K562 (cell line): ENCODE measurements at regions not wholly inside any gene's neighbourhood (a gene's known extent, or its start where the extent isn't known, plus 50 kb on each side); places are given as distances from the start of the nearest gene placed in this dataset.

Experiments used
- ATAC-seq: fragments of 200-7000 bp; cut with Tn5 transposase; 3 replicates; pipeline ENCODE4 v1.9.1; 2020; ENCODE audit warnings: moderate library complexity
- BruUV-seq: library from RNA; stranded (reverse); fragments of 400-500 nt; replicated peaks from 2 replicates; lab custom pipeline; 2021; lab: Mats Ljungman, UMichigan
- CTCF ChIA-PET: fragments of 300-600 bp; formaldehyde crosslinking; extraction: SDS; loops from one replicate; lab custom pipeline; 2021; ENCODE audit warnings: low intra/inter-chr PET ratio; lab: Yijun Ruan, JAX
- POLR2A ChIA-PET: fragments of 300-600, 350-650 bp; sonication (Branson Sonifier 250); formaldehyde crosslinking; extraction: SDS; loops from one replicate; lab custom pipeline; 2021; ENCODE audit warnings: antibody characterized with exemption, inconsistent platforms; lab: Yijun Ruan, JAX
- DNase-seq, 4 experiments: peaks; one replicate each; pipeline versions ENCODE4 v3.0.0 to v3.0.0-alpha.2; 2011 to 2018; ENCODE audit warnings: low spot score in 3 of 4, mixed read lengths in 3 of 4; ENCODE audit errors: extremely low read depth in 1 of 4
- FAIRE-seq: peaks from 2 replicates; lab custom pipeline; 2011; peaks lifted over from hg19 to GRCh38; lab: Jason Lieb, UNC
- H2AFZ ChIP-seq: 2 replicates; pipeline ENCODE4 v1.6.0; 2011; ENCODE audit warnings: low read depth, low read length, control low read depth, inconsistent platforms
- H3K27ac ChIP-seq: fragments of 200-600 bp; 3 replicates; pipeline ENCODE4 v1.8.0; 2011; ENCODE audit warnings: low read depth, mild to moderate bottlenecking, control low read depth, inconsistent platforms, low read length, moderate library complexity, mixed read lengths; ENCODE audit errors: extremely low read depth
- H3K27me3 ChIP-seq, 2 experiments: fragments of 300-600 bp in 1 of 2; 2 replicates in 1 of 2; 3 replicates in 1 of 2; pipeline versions ENCODE4 v1.6.0 to v1.8.0; 2011; ENCODE audit warnings: inconsistent platforms in 2 of 2, low read length in 2 of 2, mild to moderate bottlenecking in 1 of 2, mixed read lengths in 1 of 2, moderate library complexity in 1 of 2; ENCODE audit not compliant: control insufficient read depth in 2 of 2, insufficient read depth in 2 of 2
- H3K36me3 ChIP-seq: fragments of 300-600 bp; 3 replicates; pipeline ENCODE4 v1.8.0; 2011; ENCODE audit warnings: mild to moderate bottlenecking, low read length, inconsistent platforms; ENCODE audit not compliant: control insufficient read depth, insufficient read depth
- H3K4me1 ChIP-seq, 2 experiments: fragments of 200-600 bp in 1 of 2; replicated peaks in 1 of 2; 2 replicates in 1 of 2; 3 replicates in 1 of 2; pipeline versions ENCODE4 v1.5.1 to v1.8.0; 2011; ENCODE audit warnings: inconsistent platforms in 2 of 2, low read length in 2 of 2, mild to moderate bottlenecking in 1 of 2, mixed read lengths in 1 of 2, moderate library complexity in 1 of 2; ENCODE audit not compliant: control insufficient read depth in 2 of 2, insufficient read depth in 2 of 2
- H3K4me2 ChIP-seq: 2 replicates; pipeline ENCODE4 v1.6.1; 2011; ENCODE audit warnings: low read length, control low read depth, inconsistent platforms, mixed read lengths; ENCODE audit not compliant: insufficient read depth
- H3K4me3 ChIP-seq: fragments of 200-600 bp; sonication (generic), shearing (Covaris generic); 2 replicates; pipeline ENCODE4 v1.5.1; 2016; ENCODE audit warnings: control low read depth, inconsistent platforms
- H3K79me2 ChIP-seq: fragments of 200-600 bp; 3 replicates; pipeline ENCODE4 v1.8.0; 2011; ENCODE audit warnings: low read length, inconsistent platforms; ENCODE audit not compliant: control insufficient read depth, insufficient read depth
- H3K9ac ChIP-seq, 2 experiments: 2 replicates each; pipeline versions ENCODE4 v1.6.0 to v1.6.1; 2011; ENCODE audit warnings: low read depth in 2 of 2, low read length in 2 of 2, control low read depth in 1 of 2, inconsistent platforms in 1 of 2, mild to moderate bottlenecking in 1 of 2, mixed read lengths in 1 of 2; ENCODE audit not compliant: insufficient read depth in 1 of 2
- H3K9me1 ChIP-seq: one replicate; pipeline ENCODE4 v1.6.0; 2011; ENCODE audit warnings: inconsistent platforms, mild to moderate bottlenecking, low read length, moderate library complexity; ENCODE audit not compliant: control insufficient read depth, insufficient read depth
- H3K9me3 ChIP-seq: replicated peaks from 2 replicates; pipeline ENCODE4 v1.5.1; 2011; ENCODE audit warnings: low read depth, low read length, inconsistent platforms; ENCODE audit not compliant: control insufficient read depth, insufficient read depth
- H4K20me1 ChIP-seq: replicated peaks from 2 replicates; pipeline ENCODE4 v1.6.1; 2011; ENCODE audit warnings: low read length, inconsistent platforms, mixed read lengths; ENCODE audit not compliant: control insufficient read depth, insufficient read depth
- MEIS2 ChIP-seq: fragments of 450-650 bp; IDR thresholded peaks from 2 replicates; pipeline ENCODE4 v1.6.1; 2014; ENCODE audit warnings: mild to moderate bottlenecking; ENCODE audit not compliant: partially characterized antibody
- THRAP3 ChIP-seq: fragments of 450-650 bp; IDR thresholded peaks from 2 replicates; pipeline ENCODE4 v1.6.1; 2016; ENCODE audit warnings: mild to moderate bottlenecking, inconsistent platforms, borderline replicate concordance
- WGBS: fragments of 100-300 bp; shearing (Covaris generic); methylation state at CpG from one replicate; pipeline ENCODE4 v1.1.6; 2016; ENCODE audit warnings: low coverage, mixed read lengths; ENCODE audit not compliant: insufficient coverage; ENCODE audit errors: missing lambda C conversion rate; 5-methylcytosine and 5-hydroxymethylcytosine counted together
- in situ Hi-C: fragments of 300-500 bp; cut with MboI; formaldehyde crosslinking; loops from 4 replicates; pipeline ENCODE4 v1.15.0; 2018; ENCODE audit warnings: inconsistent platforms, mixed read lengths
- intact Hi-C: fragments of 100-400 bp; cut with micrococcal nuclease; formaldehyde crosslinking; loops from 2 replicates; pipeline ENCODE4 v1.14.2; 2022
- TF ChIP-seq, protein P1 (sequence below): IDR thresholded peaks from 2 replicates; pipeline ENCODE4 v1.6.1; 2016; ENCODE audit warnings: missing genetic modification characterization, missing compliant biosample characterization
- TF ChIP-seq, protein P2 (sequence below), 2 experiments: fragments of 250-450 bp in 1 of 2; fragments of 450-650 bp in 1 of 2; sonication (Bioruptor Pico) in 1 of 2; IDR thresholded peaks; 2 replicates each; pipeline versions ENCODE4 v1.6.1 to v1.8.0; 2016 to 2021; ENCODE audit warnings: mild to moderate bottlenecking in 2 of 2, moderate library complexity in 2 of 2, missing compliant biosample characterization in 1 of 2, missing genetic modification characterization in 1 of 2
- TF ChIP-seq, protein P3 (sequence below): fragments of 250-450 bp; sonication (Bioruptor Pico); IDR thresholded peaks from 2 replicates; pipeline ENCODE4 v1.9.0; 2021; ENCODE audit warnings: mild to moderate bottlenecking

DNA sequence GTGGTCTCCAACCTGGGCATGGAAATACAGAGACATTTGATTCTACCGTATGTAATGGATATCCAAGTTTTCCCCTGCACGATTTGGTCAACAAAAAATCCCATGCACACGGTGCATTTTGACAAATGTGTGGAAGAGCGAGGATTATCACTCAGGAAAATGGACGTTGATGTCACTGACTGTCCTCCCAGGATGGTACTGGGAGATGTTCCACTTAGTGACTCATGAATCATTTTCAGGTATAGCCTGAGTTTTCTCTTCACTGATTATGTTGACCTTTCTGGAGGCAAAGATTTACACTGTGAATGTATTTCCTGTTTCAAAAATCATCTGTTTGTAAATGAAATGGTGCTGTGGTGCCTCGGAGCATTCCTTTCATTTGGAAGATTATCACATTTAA lies 596.7 kb upstream of the ADAMTS9 start:
- POLR2A ChIA-PET, result no interaction called here
- Histone ChIP-seq H2AFZ (no peak overlapping the region), H3K9me3 (no peaks in the 10 kb centered on the region), H3K27me3 (no peaks in the 10 kb centered on the region), H3K4me3 (no peak overlapping the region), H3K79me2 (no peaks in the 10 kb centered on the region), H3K27ac (no peak overlapping the region), H3K9ac (no peak overlapping the region), H4K20me1 (no peaks in the 10 kb centered on the region), H3K9me1 (no peaks in the 10 kb centered on the region), H3K36me3 (no peaks in the 10 kb centered on the region), H3K4me1 (no peaks in the 10 kb centered on the region), H3K4me2 (no peak overlapping the region)
- 0% methylated on average over 6 of the region's 6 CpGs for WGBS
- FAIRE-seq (no peak), ATAC-seq (no peak), DNase-seq (no peak)
- intact Hi-C loops, result no loop called here
- BruUV-seq, result no TSS peak
- TF ChIP-seq, protein P1, sequence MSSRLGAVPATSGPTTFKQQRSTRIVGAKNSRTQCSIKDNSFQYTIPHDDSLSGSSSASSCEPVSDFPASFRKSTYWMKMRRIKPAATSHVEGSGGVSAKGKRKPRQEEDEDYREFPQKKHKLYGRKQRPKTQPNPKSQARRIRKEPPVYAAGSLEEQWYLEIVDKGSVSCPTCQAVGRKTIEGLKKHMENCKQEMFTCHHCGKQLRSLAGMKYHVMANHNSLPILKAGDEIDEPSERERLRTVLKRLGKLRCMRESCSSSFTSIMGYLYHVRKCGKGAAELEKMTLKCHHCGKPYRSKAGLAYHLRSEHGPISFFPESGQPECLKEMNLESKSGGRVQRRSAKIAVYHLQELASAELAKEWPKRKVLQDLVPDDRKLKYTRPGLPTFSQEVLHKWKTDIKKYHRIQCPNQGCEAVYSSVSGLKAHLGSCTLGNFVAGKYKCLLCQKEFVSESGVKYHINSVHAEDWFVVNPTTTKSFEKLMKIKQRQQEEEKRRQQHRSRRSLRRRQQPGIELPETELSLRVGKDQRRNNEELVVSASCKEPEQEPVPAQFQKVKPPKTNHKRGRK, result no peak
- TF ChIP-seq THRAP3 (no peak), MEIS2 (no peak)
- TF ChIP-seq, protein P2, sequence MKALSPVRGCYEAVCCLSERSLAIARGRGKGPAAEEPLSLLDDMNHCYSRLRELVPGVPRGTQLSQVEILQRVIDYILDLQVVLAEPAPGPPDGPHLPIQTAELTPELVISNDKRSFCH (CRISPR knock-in tag; IDR thresholded peaks at IDR 0.05), result no peak
- TF ChIP-seq, protein P2 (tag; IDR thresholded peaks at IDR 0.05), result no peak
- TF ChIP-seq, protein P3, sequence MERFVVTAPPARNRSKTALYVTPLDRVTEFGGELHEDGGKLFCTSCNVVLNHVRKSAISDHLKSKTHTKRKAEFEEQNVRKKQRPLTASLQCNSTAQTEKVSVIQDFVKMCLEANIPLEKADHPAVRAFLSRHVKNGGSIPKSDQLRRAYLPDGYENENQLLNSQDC (CRISPR knock-in tag), result no peak
- CTCF ChIA-PET, result no interaction called here
- in situ Hi-C loops, result no loop called here
